Islet of Langerhans (tissue), 1 donor: ENCODE measurements at regions not wholly inside any gene's neighbourhood (a gene's known extent, or its start where the extent isn't known, plus 50 kb on each side); places are given as distances from the start of the nearest gene placed in this dataset.

Experiments
- FAIRE-seq: peaks from one replicate; lab custom pipeline; 2011; peaks lifted over from hg19 to GRCh38; lab: Jason Lieb, UNC

DNA sequence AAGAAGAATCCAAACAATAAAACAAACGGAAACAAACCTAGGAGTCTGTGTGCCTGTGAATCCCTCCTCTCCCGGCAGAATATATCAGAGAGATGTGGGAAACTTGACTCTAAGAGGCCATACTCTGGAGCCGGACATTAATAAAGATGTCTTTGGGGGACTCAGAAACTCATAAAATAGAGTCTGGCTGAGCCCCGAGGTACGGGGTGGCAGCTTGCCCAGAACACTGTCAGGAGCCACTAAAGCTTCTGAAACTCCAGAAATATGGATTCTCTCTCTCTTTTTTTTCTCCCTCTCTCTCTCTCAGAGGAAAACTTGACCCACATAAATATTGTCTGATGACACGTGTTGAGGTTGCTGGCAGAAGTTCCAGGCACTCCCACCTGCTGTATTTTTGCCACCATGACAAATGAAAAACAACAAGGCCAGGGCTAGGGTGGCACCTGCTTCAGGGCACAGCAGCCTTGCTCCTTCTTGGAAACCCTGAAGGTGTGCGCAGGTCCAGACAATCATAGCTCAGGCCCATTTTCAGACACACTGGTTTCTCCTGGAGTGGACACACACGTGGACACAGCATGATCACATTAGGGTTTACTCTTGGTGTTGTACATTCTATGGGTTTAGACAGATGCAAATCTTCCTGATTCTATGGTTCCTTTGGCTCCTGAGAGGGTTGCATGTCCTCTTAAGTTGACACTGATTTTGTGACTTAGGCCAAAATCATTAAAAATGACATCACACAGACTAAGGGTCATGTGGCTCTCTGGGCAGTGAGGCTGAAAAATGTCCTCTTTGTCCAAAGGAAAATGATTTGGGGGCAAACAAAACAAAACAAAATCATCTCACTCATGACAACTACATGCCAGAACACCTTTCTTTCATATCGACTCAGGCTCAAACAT is 282.6 kb upstream of the IRX3 start:
- FAIRE-seq: no peak

- no peak for FAIRE-seq
Measured at GRCh38 chr16:54564841-54565240, 278.3 kb upstream of the IRX3 start.

DNA sequence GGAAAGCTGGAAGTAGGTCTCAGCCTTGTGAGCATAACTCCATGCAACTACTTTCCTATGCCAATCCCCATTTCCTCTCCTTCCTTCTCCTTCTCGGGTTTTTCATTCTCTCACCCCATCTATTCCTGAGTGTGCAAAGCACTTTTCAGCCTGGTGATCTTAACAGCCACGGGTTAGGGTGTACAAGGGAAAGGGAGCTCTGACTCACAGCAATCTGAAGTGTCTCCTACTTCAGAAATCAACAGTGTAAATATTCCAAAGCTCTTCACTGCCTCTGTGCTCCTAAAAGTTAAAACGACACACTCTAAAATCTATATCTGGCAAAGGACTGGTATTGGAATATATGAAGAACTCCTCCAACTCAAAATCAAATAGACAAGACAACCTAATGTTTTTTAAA is 268.0 kb upstream of the IRX3 start:
- FAIRE-seq: no peak

GRCh38 chr16:54548281-54548680 is 261.7 kb upstream of the IRX3 start:
- no peak for FAIRE-seq

- no peak for FAIRE-seq
Measured at GRCh38 chr16:54547052-54547451, 260.5 kb upstream of the IRX3 start.

DNA sequence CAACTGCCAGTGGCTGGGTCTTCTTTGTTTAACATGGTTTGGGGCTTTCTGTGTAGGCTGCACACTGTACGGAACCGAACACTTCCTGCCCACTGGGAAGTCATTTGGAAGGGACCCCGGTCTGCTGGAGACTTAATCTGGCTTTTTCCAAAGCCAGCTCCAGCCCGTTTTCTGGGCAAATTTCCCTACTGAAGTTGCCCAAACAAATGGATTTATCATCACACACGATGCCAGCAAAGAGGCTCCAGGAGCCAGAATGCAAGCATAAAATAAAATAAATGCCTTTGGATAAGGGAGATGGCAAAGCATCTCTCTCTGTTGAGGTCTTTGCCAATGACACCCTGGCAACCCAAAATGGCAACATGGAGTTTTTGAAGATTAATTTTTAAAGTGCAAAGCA is 259.9 kb upstream of the IRX3 start:
- FAIRE-seq: no peak

DNA sequence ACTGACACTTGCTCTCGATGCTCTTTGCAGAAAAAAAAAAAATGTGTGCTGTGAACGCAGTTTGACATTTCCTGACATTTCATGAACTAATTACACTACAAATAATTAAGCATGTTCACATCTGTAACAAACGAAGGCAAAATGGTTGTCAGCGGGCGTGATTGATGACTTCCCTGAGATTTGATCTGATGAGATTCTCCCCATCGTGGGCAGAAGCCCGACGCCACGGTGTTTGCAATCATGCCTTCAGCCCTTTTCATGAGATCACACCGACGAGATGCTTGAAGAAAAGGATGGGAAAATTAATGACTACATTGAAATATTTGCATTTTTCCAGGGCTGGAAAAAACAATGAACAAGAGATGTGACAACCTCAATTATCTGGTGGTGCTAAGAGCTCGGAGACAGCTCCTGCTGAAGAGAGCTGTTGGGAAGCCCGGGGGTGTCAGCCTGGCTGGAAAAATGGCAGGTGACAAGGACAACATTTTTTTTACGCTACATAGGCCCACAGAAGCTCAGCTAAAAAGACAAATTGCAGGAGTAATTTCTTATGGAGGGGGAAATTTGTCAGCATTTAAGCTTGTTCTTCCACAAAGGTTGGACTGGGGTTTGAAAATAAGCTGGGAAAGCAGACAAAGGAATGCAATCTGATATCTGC is 259.4 kb upstream of the IRX3 start:
- no peak for FAIRE-seq

DNA sequence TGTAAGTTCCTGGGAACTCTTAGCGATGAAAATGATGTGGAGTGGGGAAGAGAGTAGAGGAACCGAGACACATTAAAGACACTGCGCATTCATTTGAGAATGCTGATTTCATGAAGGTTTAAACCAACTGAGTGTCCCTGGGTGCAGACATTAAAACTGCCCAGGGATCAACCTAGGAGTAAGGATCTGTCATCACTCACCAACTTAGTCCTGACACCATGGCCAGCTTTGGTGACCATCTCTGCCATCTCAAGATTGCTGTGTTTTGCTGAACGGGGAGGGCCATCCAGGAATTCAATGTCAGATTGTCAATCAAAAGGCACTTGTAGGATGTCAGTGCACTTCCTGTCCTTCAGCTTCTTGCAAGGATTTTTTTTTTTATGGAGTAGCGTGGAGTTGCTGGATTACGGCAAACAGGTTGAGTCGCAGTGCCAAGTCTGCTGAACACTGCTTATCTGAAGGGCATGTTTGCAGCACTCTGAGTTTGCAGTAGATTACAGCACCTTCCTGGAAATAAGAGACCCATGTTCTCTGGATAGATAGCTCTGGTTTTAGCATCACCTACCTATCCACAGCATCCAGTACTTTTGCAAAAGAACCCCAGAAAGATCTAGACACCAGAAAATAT is 258.1 kb upstream of the IRX3 start:
- FAIRE-seq: no peak

- FAIRE-seq: no peak
Measured at GRCh38 chr16:54542805-54543505, 256.4 kb upstream of the IRX3 start.

GRCh38 chr16:54540525-54541180 is 254.1 kb upstream of the IRX3 start:
- no peak for FAIRE-seq

- no peak for FAIRE-seq
Measured at GRCh38 chr16:54538276-54538675, 251.7 kb upstream of the IRX3 start.

- FAIRE-seq: no peak
Measured at GRCh38 chr16:54533856-54534490, 247.4 kb upstream of the IRX3 start.

DNA sequence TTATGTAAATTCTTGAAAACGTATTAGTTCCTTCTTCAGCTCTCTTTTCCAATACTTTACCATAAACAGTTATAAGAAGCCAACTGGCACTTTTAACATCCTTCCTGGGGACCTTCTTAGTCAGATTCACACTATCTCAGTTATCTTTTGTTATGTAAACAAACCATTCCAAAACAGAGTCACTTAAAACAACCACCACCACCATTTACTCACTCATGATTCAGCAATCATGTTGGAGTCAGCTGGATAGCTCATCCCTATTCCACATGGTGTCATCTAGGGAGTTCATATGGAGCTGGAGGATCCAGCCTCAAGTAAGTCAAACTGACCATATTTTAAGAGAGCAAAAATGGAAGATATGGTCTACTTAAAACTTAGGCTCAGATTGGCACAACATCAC is 240.3 kb upstream of the IRX3 start:
- no peak for FAIRE-seq

DNA sequence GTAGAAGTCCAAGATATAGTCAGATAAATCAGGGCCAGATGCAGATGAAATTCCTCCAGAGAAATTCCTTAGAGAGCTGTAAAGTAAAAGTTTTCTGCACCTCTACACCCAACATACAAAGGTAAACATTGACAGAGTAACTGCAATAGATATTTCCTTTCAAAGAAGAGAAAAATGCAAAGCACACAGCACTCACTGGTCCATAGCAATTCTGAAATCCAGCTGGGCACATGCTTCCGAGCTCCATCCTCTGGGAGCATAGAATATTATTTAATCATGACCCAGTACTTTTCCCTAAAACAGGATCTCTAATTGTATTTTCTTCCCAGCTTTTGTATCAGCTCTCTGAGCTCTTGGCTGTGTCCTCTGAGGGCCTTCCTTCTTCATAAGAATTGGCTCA is 239.5 kb upstream of the IRX3 start:
- FAIRE-seq: no peak

- FAIRE-seq: no peak
Measured at GRCh38 chr16:54525104-54525503, 238.5 kb upstream of the IRX3 start.

DNA sequence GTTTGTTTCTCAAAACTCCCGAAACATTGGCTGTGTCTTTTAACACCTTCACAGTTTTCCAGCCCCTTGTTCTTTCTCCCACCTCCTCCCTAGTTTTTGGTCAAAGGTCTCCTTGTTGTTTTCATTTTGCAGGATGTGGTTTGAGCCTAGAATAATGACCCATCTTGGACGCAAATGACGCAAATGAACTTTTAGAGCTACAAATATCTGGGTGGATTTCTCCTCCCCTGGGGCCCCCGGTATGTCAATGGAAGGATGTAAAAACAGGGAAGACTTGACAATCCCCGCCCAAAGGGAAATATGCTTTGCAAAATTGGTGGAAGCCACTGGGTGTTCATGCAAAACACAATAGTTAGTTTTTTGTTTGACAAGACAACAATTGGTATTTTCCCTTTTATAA is 236.0 kb upstream of the IRX3 start:
- no peak for FAIRE-seq

DNA sequence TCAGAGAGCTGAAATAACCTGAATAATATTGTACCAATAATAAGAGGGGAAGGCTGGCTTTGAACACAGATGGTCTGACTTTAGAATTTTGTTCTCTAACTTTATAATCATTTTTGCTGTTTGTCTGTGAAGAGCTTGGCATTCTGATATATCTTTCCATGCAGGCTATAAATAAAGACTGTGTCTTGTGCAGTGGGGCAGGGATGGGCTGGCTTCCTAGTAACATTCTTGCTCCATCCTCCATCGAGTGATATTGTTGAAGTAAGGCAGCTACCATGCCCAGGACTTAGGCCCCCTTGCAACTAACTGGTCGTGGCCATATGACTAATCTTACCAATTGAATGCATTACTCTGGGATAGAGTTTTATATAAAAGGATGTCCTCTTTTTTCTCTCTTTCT is 234.7 kb upstream of the IRX3 start:
- no peak for FAIRE-seq

- FAIRE-seq: no peak
Measured at GRCh38 chr16:54519161-54519695, 232.6 kb upstream of the IRX3 start.

DNA sequence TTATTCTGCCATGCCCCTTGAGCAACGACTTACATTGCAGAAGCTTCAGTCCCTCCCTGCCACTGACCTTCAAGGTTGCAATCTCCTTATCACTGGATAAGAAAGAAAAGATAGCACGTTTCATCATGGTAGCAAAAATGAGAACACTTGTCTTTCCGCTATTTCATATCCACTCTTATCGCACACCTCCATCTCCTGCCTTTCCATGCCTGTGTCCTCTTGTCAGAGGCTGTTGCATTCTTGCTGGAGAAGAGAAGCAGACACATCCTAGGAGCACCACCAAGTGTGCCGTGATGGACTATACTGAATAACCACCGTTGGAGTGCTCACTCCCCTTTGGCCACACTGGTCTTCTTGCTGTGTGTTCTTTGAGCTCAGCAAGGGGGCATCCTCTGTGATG is 230.6 kb upstream of the IRX3 start:
- FAIRE-seq: no peak

- no peak for FAIRE-seq
Measured at GRCh38 chr16:54512467-54512995, 225.9 kb upstream of the IRX3 start.

DNA sequence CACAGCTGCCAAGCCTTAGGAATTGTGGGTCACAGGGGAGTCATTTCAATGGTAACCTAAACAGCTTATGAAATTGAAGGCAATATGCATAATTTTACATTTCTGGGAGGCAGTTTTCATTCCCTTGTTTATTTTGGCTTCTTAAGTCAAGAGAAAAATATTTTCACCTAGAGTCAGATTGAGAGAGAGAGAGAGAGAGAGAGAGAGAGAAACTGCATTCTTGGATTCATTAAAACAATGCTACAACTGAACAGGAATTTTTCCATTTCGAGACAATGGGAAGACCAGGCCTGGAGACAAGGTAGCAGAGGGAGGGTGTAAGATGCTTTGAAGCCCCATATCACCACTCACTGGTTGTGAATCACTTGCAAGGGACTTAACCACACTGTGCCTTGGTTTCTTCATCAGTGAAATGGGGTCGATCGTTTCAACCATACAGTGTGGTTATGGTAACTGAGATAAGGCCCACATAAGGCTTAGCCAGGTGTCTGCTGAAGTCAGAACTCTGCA is 224.7 kb upstream of the IRX3 start:
- no peak for FAIRE-seq
